ENCODE measurements at regions not wholly inside any gene's neighbourhood (a gene's known extent, or its start where the extent isn't known, plus 50 kb on each side); places are given as distances from the start of the nearest gene placed in this dataset.

- H3K4me1 ChIP-seq (ENCODE audit: low read depth): no peaks in the 10 kb centered on the region
- no peaks in the 10 kb centered on the region for H3K36me3 ChIP-seq
- H3K9me3 ChIP-seq (ENCODE audit: low read depth): no peaks in the 10 kb centered on the region
- no peaks in the 10 kb centered on the region for H3K27me3 ChIP-seq
- no peak overlapping the region for H3K4me3 ChIP-seq
- no peak overlapping the region for H3K27ac ChIP-seq
- TF ChIP-seq CTCF (IDR thresholded peaks at IDR 0.05; ENCODE audit: low read depth, low read length): no peak
- DNase-seq (ENCODE audit: low read depth in 1 of 2, low spot score in 1 of 2): no peak
These were observed 76.5 kb downstream of the NRN1 start for GRCh38 chr6:5930143-5930770.

- no peak for TF ChIP-seq CTCF (IDR thresholded peaks at IDR 0.05; ENCODE audit: low read depth, low read length)
These were observed 82.9 kb downstream of the NRN1 start for GRCh38 chr6:5923840-5924239.

GRCh38 chr6:5922230-5922629, 84.5 kb downstream of the NRN1 start:
- Histone ChIP-seq H3K36me3 (no peaks in the 10 kb centered on the region), H3K4me1 (ENCODE audit: low read depth) (peaks cover 3% of the 10 kb centered on the region), H3K4me3 (no peak overlapping the region), H3K9me3 (ENCODE audit: low read depth) (no peaks in the 10 kb centered on the region), H3K27ac (no peak overlapping the region), H3K27me3 (no peaks in the 10 kb centered on the region)
- no peak for TF ChIP-seq CTCF (IDR thresholded peaks at IDR 0.05; ENCODE audit: low read depth, low read length)
- DNase-seq (ENCODE audit: low read depth in 1 of 2, low spot score in 1 of 2): peak in 1 of 2 donors; percentile 2

More at GRCh38 chr6:5923840-5924239, 82.9 kb downstream of the NRN1 start:
- no peak for DNase-seq (ENCODE audit: low read depth in 1 of 2, low spot score in 1 of 2)
- Histone ChIP-seq H3K36me3 (no peaks in the 10 kb centered on the region), H3K4me3 (no peak overlapping the region), H3K27me3 (no peaks in the 10 kb centered on the region), H3K27ac (no peak overlapping the region), H3K9me3 (ENCODE audit: low read depth) (no peaks in the 10 kb centered on the region), H3K4me1 (ENCODE audit: low read depth) (peaks cover 3% of the 10 kb centered on the region)

GRCh38 chr6:5909721-5910120, 97.0 kb downstream of the NRN1 start:
- Histone ChIP-seq H3K27me3 (no peaks in the 10 kb centered on the region), H3K36me3 (no peaks in the 10 kb centered on the region), H3K4me3 (no peak overlapping the region), H3K27ac (no peak overlapping the region), H3K9me3 (ENCODE audit: low read depth) (no peaks in the 10 kb centered on the region), H3K4me1 (ENCODE audit: low read depth) (no peaks in the 10 kb centered on the region)
- no peak for DNase-seq (ENCODE audit: low read depth in 1 of 2, low spot score in 1 of 2)
- no peak for TF ChIP-seq CTCF (IDR thresholded peaks at IDR 0.05; ENCODE audit: low read depth, low read length)

- H3K36me3 ChIP-seq: no peaks in the 10 kb centered on the region
These were observed 99.9 kb downstream of the NRN1 start for GRCh38 chr6:5906842-5907241.

More at GRCh38 chr6:5906842-5907241, 99.9 kb downstream of the NRN1 start:
- DNase-seq (ENCODE audit: low read depth in 1 of 2, low spot score in 1 of 2): no peak
- H3K27ac ChIP-seq: no peak overlapping the region
- H3K4me3 ChIP-seq: no peak overlapping the region
- H3K27me3 ChIP-seq: no peaks in the 10 kb centered on the region
- H3K9me3 ChIP-seq (ENCODE audit: low read depth): no peaks in the 10 kb centered on the region
- no peaks in the 10 kb centered on the region for H3K4me1 ChIP-seq (ENCODE audit: low read depth)
- no peak for TF ChIP-seq CTCF (IDR thresholded peaks at IDR 0.05; ENCODE audit: low read depth, low read length)
